HL-60 (cell line): ENCODE measurements at regions not wholly inside any gene's neighbourhood (a gene's known extent, or its start where the extent isn't known, plus 50 kb on each side); places are given as distances from the start of the nearest gene placed in this dataset.

Source experiments
- GABPA ChIP-seq: IDR thresholded peaks from 2 replicates; pipeline ENCODE4 v1.6.1; 2012; ENCODE audit warnings: low read depth
- POLR2AphosphoS5 ChIP-seq: IDR thresholded peaks from 2 replicates; pipeline ENCODE4 v1.6.1; 2012; ENCODE audit warnings: low read depth
- TF ChIP-seq, protein P1 (sequence below): IDR thresholded peaks from 2 replicates; pipeline ENCODE4 v1.6.1; 2012; ENCODE audit warnings: low read depth; ENCODE audit not compliant: insufficient replicate concordance
- TF ChIP-seq, protein P2 (sequence below): IDR thresholded peaks from one replicate; pipeline ENCODE4 v1.5.1; 2011; ENCODE audit warnings: low read length, control low read depth, inconsistent platforms; ENCODE audit not compliant: insufficient read depth

DNA sequence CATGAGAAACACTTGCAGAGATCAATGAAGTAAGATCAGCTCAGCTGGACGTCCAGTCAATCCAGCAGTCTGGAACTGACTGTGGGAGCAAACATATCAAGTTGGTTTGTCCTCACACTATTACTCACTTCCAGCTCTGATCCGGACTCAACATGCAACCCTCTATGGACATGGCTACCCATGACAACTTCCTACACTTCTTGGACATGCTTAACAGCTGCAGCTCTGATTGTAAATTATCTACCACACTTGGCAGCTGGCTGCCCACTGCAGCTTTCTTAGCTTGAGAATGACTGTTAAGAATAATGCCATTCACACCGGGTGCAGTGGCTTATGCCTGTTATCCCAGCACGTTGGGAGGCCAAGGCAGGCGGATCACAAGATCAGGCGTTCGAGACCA lies 429.8 kb downstream of the EPHA4 start:
- TF ChIP-seq, protein P1, sequence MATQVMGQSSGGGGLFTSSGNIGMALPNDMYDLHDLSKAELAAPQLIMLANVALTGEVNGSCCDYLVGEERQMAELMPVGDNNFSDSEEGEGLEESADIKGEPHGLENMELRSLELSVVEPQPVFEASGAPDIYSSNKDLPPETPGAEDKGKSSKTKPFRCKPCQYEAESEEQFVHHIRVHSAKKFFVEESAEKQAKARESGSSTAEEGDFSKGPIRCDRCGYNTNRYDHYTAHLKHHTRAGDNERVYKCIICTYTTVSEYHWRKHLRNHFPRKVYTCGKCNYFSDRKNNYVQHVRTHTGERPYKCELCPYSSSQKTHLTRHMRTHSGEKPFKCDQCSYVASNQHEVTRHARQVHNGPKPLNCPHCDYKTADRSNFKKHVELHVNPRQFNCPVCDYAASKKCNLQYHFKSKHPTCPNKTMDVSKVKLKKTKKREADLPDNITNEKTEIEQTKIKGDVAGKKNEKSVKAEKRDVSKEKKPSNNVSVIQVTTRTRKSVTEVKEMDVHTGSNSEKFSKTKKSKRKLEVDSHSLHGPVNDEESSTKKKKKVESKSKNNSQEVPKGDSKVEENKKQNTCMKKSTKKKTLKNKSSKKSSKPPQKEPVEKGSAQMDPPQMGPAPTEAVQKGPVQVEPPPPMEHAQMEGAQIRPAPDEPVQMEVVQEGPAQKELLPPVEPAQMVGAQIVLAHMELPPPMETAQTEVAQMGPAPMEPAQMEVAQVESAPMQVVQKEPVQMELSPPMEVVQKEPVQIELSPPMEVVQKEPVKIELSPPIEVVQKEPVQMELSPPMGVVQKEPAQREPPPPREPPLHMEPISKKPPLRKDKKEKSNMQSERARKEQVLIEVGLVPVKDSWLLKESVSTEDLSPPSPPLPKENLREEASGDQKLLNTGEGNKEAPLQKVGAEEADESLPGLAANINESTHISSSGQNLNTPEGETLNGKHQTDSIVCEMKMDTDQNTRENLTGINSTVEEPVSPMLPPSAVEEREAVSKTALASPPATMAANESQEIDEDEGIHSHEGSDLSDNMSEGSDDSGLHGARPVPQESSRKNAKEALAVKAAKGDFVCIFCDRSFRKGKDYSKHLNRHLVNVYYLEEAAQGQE = no peak
- TF ChIP-seq, protein P2, sequence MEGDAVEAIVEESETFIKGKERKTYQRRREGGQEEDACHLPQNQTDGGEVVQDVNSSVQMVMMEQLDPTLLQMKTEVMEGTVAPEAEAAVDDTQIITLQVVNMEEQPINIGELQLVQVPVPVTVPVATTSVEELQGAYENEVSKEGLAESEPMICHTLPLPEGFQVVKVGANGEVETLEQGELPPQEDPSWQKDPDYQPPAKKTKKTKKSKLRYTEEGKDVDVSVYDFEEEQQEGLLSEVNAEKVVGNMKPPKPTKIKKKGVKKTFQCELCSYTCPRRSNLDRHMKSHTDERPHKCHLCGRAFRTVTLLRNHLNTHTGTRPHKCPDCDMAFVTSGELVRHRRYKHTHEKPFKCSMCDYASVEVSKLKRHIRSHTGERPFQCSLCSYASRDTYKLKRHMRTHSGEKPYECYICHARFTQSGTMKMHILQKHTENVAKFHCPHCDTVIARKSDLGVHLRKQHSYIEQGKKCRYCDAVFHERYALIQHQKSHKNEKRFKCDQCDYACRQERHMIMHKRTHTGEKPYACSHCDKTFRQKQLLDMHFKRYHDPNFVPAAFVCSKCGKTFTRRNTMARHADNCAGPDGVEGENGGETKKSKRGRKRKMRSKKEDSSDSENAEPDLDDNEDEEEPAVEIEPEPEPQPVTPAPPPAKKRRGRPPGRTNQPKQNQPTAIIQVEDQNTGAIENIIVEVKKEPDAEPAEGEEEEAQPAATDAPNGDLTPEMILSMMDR = no peak
- TF ChIP-seq POLR2AphosphoS5 = no peak
- no peak for TF ChIP-seq GABPA
